ENCODE measurements at regions not wholly inside any gene's neighbourhood (a gene's known extent, or its start where the extent isn't known, plus 50 kb on each side); places are given as distances from the start of the nearest gene placed in this dataset.

DNA sequence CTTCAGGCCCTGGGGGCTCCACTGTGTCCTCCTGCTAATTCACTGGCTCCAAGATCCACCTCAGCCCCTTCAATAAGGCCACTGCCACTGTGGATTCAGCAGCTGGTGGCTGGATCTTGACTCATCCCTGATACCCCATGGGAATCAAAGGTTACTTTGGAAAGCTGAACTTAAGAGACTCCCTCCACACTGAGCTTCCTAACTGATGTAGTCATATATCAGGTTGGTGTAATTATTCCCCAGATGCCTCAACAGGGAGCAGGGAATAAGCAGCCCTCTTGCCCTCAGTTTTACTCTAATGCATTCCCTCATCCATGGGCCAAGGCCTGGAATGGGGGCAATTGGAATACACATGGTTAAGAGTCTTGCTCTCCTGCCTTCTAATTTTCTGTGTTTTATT is 164.6 kb downstream of the FASLG start:
- TF ChIP-seq EZH2 (IDR thresholded peaks at IDR 0.05) = no peak
- TF ChIP-seq EZH2phosphoT487 (IDR thresholded peaks at IDR 0.05) = no peak
- TF ChIP-seq, protein P1, sequence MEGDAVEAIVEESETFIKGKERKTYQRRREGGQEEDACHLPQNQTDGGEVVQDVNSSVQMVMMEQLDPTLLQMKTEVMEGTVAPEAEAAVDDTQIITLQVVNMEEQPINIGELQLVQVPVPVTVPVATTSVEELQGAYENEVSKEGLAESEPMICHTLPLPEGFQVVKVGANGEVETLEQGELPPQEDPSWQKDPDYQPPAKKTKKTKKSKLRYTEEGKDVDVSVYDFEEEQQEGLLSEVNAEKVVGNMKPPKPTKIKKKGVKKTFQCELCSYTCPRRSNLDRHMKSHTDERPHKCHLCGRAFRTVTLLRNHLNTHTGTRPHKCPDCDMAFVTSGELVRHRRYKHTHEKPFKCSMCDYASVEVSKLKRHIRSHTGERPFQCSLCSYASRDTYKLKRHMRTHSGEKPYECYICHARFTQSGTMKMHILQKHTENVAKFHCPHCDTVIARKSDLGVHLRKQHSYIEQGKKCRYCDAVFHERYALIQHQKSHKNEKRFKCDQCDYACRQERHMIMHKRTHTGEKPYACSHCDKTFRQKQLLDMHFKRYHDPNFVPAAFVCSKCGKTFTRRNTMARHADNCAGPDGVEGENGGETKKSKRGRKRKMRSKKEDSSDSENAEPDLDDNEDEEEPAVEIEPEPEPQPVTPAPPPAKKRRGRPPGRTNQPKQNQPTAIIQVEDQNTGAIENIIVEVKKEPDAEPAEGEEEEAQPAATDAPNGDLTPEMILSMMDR (IDR thresholded peaks at IDR 0.05) = no peak
